ENCODE measurements at regions not wholly inside any gene's neighbourhood (a gene's known extent, or its start where the extent isn't known, plus 50 kb on each side); places are given as distances from the start of the nearest gene placed in this dataset.

DNA sequence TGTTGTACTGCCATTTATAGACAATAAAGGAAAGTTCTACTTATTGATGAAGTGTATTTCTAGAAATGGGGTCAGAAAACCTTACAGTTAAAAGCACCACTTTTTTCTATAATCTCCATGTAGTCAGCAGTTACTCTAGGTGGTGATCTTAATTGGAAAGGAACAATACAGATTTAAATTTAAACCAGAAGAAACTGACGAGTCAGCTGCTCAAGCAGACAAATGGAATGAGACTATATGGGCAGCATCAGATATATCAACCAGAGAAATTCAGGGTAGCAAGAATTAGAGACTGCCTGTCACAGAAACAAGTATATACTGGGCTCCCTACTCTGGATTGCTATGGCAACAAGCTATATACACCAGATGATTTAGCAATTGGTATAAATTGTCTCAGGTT is 99.6 kb upstream of the SCG2 start:
- Histone ChIP-seq H2AK5ac (ENCODE audit: insufficient read length, low read length) (no peak overlapping the region), H2BK15ac (ENCODE audit: low read depth, low read length) (no peak overlapping the region), H2BK120ac (ENCODE audit: low read depth, low read length, poor library complexity, severe bottlenecking) (no peak overlapping the region), H2BK5ac (ENCODE audit: insufficient read length, low read length) (no peak overlapping the region), H4K91ac (ENCODE audit: insufficient read length, low read depth, low read length) (no peak overlapping the region), H3K23ac (ENCODE audit: insufficient read length, low read depth, low read length) (no peak overlapping the region), H3K27me3 (ENCODE audit: insufficient read depth, low read length) (no peaks in the 10 kb centered on the region), H4K5ac (ENCODE audit: insufficient read length, low read depth, low read length) (no peak overlapping the region), H2AFZ (ENCODE audit: low read length) (no peak overlapping the region), H2BK20ac (ENCODE audit: low read depth, low read length, poor library complexity, severe bottlenecking) (no peak overlapping the region), H2BK12ac (ENCODE audit: insufficient read length, low read depth, low read length) (no peak overlapping the region), H3K9me3 (ENCODE audit: control insufficient read depth, low read depth, low read length) (no peaks in the 10 kb centered on the region), H3K27ac (ENCODE audit: insufficient read length, low read depth, low read length) (no peak overlapping the region), H3K56ac (ENCODE audit: insufficient read length, low read depth, low read length) (no peak overlapping the region), H3K23me2 (ENCODE audit: insufficient read length, low read depth, low read length, poor library complexity, severe bottlenecking) (no peaks in the 10 kb centered on the region), H3K4ac (ENCODE audit: low read depth, low read length) (no peak overlapping the region), H3K4me2 (ENCODE audit: insufficient read depth, insufficient read length, low read length) (no peak overlapping the region), H3K4me1 (ENCODE audit: insufficient read depth, low read length) (no peaks in the 10 kb centered on the region), H4K8ac (replicated peaks; ENCODE audit: insufficient read length, low read depth, low read length) (no peak overlapping the region), H3K14ac (ENCODE audit: insufficient read depth, low read length) (no peak overlapping the region), H3K9ac (ENCODE audit: extremely low read depth, insufficient read length, low read length) (no peak overlapping the region), H3K79me1 (ENCODE audit: insufficient read depth, low read depth, low read length, poor library complexity, severe bottlenecking) (no peaks in the 10 kb centered on the region), H3K18ac (ENCODE audit: insufficient read length, low read depth, low read length) (no peak overlapping the region), H4K20me1 (ENCODE audit: control insufficient read depth, insufficient read depth, insufficient read length) (no peaks in the 10 kb centered on the region), H3K79me2 (ENCODE audit: insufficient read depth, low read length) (peaks cover 1% of the 10 kb centered on the region; the same call in 1 of the 2 replicates), H3T11ph (ENCODE audit: low read length) (no peak overlapping the region)
- Mint-ChIP-seq H3K36me3 (ENCODE audit: insufficient read depth in 1 of 3, low read depth in 3 of 3) (peaks cover 0 to 40% (median 30%) of the 10 kb centered on the region in 3 experiments; a peak in 5 of 7 replicates), H3K4me3 (no peak overlapping the region), H3K9me3 (no peaks in the 10 kb centered on the region), H3K27ac (no peak overlapping the region), H3K27me3 (ENCODE audit: low read depth) (no peaks in the 10 kb centered on the region), H3K4me1 (peaks cover 0 to 14% of the 10 kb centered on the region in 2 experiments; a peak in 2 of 4 replicates)
- TF ChIP-seq CTCF (conservative IDR thresholded peaks at IDR 0.05), result no peak
- no peak for DNase-seq
- WGBS (ENCODE audit: extremely low coverage, insufficient read length, low lambda C conversion rate), result no CpG with 5 or more reads among the region's 1 CpG

Measured in H9 (cell line).